ENCODE measurements at regions not wholly inside any gene's neighbourhood (a gene's known extent, or its start where the extent isn't known, plus 50 kb on each side); places are given as distances from the start of the nearest gene placed in this dataset.

DNA sequence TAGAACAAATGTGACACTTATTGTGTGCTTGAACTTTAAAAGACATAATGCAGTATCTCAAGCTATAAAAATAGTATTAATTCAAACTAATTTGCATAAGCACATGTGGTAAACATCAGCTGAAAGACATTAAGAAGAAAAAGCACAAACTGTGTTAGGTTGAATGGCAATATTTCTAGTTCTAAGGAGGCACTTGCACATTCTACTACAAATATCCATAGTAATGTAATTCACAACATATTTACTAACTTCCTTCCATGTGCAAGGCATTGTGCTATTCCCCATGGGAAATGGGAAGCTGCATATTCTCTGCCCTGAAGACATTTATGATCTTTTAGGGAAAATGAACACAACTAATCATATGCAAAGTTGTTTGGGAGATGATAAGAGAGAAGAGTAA is 80.2 kb upstream of the SLC13A1 start:
- TF ChIP-seq, protein P1, sequence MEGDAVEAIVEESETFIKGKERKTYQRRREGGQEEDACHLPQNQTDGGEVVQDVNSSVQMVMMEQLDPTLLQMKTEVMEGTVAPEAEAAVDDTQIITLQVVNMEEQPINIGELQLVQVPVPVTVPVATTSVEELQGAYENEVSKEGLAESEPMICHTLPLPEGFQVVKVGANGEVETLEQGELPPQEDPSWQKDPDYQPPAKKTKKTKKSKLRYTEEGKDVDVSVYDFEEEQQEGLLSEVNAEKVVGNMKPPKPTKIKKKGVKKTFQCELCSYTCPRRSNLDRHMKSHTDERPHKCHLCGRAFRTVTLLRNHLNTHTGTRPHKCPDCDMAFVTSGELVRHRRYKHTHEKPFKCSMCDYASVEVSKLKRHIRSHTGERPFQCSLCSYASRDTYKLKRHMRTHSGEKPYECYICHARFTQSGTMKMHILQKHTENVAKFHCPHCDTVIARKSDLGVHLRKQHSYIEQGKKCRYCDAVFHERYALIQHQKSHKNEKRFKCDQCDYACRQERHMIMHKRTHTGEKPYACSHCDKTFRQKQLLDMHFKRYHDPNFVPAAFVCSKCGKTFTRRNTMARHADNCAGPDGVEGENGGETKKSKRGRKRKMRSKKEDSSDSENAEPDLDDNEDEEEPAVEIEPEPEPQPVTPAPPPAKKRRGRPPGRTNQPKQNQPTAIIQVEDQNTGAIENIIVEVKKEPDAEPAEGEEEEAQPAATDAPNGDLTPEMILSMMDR (IDR thresholded peaks at IDR 0.05) = no peak
- TF ChIP-seq EP300 (IDR thresholded peaks at IDR 0.05) (no peak), POLR2A (IDR thresholded peaks at IDR 0.05) (no peak), POLR2AphosphoS5 (IDR thresholded peaks at IDR 0.05) (no peak)
